GM21786 (cell line): ENCODE measurements at regions not wholly inside any gene's neighbourhood (a gene's known extent, or its start where the extent isn't known, plus 50 kb on each side); places are given as distances from the start of the nearest gene placed in this dataset.

Source experiments
- ATAC-seq: cut with Tn5 transposase; IDR thresholded peaks from one replicate; pipeline ENCODE4 v1.9.1; 2021; ENCODE audit not compliant: unreplicated experiment

DNA sequence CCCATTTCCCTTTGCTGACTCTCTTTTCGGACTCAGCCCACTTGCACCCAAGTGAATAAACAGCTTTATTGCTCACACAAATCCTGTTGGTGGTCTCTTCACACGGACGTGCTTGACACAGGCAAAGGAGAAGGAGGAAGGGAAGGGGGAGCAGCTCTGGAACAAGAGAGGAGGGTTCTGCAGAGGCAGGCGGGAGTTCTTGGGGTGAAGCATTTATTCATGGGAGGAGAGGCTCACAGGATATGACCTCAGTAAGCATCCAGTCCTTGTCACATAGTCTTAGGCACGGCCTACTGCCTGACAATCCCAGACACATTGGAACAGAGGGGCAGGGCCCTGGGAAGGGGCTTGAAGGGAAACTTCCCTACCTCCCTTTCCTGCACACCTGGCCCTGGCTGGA, 171.7 kb upstream of the HS6ST1 start:
- ATAC-seq = no peak

DNA sequence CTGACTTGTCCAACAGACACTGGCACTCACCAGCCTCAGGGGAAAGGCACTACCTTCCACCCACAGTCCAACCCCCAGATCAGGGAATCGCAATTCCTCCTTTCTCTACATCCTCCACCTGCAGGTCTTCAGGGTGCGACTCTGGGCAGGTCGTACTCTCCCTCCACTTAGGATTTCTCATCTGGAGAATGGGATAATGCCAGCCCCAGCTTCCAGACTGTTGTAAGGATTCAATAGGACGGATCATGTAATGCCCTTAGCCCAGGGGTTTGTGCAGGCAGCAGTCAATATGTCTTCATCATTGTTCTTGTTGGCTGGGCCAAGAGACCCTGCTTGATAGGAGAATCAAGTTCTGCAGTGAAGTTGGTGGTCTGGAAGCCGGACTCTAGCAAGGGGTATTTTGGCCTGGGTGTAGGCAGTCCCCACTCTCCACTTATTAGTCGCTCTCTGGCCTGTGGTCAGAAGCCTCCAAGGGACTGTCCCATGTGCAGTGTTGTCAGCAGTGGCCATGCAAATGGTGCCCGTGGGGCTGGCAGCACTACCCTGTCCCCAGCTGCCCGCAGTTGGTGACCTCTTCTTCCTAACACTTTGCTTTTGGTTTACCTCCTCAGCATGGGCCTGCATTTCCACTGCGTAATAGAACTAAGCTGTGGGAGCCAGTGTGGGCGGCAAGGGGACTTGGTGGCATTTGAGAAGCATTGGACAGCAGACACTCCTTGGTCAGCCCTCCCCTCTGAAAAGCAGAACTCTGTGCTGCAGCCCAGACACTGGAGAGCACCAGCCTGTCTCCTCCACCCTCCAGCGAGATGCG, 172.4 kb upstream of the HS6ST1 start:
- ATAC-seq = no peak

DNA sequence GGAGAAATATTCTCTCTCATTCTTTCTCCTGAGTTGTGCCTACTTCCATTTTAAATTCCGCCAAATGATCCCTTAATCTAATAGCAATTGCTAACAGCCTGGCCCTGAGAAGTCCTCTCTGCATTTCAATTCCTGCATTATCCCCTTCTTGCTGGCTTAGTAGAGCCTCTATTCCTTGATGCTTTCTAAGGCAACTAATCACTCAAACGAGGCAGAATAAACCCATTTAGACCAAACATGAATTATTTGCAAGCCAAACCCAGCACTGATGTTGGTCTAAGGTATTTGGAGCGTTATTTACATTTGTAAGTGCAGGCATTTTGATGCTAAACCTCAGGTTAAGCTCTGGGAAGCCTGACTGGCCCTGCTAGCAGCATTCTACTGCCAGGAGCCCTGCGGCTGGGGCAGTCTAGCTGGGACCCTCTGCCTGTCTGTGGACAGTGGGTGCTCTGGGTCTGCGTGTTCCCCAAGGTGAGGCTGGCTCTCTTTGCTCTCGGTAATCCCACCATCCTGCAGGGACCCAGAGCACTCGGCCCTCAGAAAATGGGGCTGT, 173.1 kb upstream of the HS6ST1 start:
- ATAC-seq = no peak

DNA sequence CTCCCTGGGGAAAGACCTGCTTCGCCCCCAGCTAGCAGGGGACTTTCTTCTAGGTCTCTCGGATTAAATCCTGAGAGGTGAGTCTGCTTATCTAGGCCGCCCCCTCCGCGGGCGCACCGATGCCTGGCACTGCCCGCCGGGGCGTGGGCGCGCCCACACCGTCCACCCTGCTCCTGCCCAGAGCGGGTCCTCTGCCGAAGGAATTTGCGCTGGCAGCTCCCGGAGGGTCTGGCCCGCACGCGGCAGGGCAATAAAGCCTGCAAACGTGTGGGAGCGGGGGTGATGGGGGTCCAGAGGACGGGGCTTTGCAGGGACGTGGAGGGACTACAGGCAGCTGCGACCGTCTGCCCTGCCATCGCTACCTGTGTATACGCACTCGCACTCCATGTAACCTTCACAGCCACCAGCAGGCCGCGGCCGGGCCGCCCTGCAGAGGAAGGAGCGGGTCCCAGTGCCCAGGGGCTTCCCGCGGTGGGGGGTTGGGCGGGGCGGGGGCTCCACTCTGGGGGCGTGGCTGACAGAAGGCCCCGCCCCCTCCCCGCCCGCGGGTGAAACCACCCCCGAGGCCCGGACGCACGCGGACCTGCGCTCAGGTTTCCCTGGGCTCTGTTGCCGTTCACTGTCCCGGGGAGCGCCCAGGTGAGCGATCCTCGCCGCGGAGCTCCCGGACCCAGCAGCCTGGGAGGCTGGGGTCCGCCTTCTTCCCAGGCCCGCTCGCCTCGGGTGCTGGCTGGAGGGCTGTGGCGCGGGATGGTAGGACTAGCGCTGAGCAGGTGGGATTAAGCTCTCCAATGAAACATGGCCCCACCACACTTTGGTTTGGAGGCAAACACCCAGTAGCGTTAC, 174.5 kb upstream of the HS6ST1 start:
- no peak for ATAC-seq

DNA sequence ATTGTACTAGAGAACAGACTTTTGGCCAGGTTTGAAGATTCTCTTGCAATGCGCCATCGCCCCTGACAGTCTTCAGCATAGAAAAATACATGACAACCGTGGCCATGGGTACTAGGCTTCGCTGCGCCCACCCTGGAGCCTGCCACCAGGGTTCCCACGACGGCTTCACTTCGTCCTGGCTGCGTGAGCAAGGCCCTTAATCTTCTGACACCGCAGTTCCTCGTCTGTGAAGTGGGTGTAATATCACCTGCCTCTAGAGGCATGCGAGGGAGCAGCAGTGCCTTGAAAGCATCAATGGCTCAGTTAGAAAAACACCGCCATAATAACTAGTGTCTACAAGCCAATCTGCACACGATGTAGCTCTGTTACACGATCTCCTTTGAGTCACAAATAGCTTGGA, 175.2 kb upstream of the HS6ST1 start:
- ATAC-seq = no peak

DNA sequence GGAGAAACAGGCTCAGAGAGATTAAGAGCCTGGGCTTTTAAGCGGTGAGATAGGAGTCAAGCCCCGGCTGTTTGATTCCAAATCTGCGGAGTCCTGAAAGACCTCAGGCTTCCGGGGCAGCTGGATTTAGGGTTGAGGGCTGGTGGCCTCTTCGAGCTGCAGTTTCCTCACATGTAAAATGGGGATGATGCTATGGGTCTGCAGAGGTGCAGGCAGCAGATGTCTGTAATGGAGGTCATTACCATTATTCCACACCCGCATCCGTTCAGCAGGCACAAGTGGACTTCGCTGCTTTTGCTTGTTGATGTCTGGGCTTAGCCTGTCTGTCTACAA, 175.6 kb upstream of the HS6ST1 start:
- no peak for ATAC-seq

DNA sequence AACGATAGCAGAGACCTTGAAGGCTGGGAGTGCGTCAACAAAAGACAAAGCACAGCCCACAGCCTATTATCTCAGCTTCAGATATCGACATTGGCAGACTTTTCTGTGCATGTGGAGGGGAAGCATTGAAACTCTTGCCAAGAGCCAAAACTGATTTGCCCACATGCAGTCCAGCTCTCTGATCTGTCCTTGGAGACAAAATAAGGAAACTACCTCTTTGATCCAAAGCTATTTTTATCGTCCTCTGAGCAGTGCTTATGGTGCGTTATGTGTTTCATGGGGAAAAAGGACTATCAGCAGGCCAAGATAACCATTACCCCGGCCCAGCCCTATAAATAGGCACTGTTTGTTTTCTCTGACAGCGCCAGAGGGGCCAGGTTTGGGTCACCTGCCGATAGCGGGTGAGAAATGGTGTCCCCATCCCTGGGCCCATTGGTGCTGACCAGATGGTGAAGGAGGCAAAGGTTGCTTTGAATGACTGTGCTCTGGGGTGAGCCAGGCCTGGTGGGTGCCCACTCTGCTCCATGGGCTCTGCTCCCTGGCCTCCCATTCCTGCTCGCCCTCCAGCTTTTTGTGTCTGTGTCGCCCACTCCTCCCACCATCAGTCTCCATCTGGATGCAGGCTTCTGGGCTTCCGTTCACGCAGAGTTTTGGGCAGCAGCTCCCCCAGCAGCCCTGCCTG, 176.1 kb upstream of the HS6ST1 start:
- no peak for ATAC-seq

DNA sequence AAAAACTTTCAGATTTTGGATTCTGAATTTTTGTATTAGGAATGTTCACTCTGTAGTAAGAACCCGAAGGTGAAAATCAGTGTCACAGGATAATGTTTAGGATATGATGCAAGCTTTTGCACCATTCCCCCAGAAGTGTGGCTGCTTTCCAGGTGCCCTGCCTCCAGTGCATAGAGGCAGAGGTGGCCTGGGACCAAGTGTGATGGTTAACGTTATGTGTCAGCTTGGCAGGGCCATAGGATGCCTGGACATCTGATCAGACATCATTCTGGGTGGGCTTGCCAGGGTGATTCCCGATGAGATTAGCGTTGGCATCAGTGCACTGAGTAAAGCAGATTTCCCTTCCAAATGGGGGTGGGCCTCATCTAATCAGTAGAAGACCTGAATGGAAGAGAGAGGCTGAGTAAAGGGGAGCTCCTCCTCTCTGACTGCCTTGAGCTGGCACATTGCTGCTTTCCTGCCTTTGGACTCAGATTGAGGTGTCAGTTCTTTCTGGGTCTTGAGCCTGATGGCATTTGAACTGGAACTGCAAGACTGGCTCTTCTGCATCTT, 177.4 kb upstream of the HS6ST1 start:
- no peak for ATAC-seq

DNA sequence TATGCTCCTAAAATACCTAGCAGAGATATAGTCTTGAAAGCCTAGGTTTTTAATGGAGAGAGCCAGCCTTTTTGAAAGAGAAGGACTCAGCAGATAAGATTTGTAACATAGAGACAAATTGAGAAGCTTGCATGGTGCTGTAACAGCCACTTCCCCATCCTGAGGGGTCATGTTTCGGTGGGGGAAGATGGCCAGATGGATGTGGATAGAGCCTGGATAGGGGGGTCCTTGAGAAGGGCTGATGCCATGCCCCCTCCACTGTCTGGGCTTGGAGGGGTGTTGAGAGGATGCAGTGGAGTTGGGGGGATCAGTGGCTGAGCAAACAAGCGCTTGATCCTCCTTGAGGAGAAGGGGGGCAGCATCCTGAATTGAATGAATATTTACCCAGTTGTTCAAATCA, 178.0 kb upstream of the HS6ST1 start:
- ATAC-seq = no peak

DNA sequence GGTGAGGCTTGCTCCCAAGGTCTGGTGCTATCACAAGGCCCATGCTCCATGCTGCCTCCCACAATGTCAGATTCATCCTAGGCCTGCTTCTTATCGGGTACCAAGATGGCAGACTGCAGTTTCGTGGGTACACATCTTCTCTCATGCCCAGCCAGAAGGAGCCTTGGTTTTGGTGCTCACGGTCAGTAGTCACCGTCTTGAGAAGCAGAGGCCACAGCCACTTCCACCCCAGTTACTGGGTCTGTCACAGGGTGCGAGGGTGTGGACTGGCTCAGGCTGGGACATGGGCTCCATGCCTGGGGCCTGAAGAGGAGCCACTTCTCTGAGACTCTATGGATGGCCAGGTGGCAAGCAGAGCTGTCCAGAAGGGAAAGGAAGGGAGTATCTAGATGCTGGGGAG, 178.8 kb upstream of the HS6ST1 start:
- no peak for ATAC-seq

DNA sequence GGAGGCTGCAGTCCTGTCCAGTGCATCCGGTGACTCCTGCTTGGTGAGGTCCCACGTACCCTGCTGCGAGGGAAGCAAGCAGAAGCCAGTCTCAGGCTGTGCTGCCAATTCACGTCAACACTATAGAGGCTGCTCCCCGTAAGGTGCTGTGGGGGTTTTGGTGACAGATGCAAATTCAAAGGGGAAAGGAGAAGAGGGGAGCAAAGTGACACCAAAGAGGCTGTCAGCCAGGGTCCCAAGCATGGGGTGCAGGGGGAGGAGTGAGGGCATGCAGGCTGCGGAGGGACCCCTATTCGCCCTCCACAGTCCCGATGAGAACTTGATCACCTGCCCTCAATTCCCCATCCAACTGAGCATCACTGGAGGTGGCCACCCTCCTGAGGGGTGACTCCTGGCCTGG, 179.4 kb upstream of the HS6ST1 start:
- no peak for ATAC-seq

DNA sequence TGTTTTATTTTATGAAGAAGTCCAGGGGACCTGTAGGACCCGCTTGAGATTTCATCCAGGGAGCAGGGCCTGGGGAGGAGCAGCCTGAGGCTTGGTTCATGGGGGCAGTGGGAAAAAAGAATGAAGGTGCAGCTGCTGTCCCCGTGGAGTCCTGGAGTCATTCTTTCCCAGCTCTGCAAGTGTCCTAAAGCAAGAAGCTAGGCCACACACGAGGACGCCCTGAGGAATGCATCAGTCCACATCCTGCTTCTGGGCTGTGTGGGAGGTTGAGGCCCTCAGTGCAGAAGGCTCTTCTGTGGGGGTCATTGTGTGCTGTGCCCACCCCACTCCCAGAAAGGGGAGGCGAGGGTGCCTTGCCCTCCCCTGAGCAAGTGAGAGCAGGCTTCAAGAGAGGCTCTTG, 179.9 kb upstream of the HS6ST1 start:
- no peak for ATAC-seq

DNA sequence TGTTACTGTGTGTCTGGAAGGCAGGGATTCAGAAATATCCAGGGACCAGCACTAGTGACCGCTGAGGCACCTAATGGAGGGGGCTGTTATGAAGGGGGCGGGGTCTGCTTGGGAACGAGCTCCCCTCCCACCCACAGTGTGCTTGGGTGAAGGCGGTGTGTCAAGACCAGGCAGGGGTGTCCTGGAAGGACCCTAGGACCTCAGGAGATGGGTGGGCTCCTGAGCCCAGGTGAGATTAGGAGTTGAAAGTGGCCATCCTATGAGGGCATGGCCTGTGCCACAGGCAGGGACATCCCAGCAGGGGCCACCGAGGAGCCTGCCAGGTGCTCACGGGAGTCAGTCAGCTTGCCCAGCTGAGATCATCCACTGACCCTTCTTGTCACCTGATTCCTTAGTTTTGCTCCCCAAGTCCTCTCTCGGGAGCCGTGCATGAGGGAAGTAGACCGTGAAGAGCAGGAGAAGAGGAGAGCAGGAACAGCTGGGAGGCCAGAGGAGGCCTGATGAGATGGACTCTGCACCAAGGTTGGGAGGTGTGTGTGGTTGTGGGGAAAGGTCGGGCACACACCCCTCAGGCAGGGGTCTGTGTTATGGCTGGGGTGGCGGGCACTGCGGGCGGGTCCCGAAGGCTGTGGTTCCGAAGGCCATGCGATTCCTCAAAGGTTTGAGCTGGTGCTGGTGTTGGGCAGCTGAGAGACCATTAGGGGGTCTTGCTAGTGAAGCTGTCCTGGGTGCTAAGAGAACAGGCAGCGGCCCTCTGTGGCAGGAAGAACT, 180.9 kb upstream of the HS6ST1 start:
- ATAC-seq = no peak

DNA sequence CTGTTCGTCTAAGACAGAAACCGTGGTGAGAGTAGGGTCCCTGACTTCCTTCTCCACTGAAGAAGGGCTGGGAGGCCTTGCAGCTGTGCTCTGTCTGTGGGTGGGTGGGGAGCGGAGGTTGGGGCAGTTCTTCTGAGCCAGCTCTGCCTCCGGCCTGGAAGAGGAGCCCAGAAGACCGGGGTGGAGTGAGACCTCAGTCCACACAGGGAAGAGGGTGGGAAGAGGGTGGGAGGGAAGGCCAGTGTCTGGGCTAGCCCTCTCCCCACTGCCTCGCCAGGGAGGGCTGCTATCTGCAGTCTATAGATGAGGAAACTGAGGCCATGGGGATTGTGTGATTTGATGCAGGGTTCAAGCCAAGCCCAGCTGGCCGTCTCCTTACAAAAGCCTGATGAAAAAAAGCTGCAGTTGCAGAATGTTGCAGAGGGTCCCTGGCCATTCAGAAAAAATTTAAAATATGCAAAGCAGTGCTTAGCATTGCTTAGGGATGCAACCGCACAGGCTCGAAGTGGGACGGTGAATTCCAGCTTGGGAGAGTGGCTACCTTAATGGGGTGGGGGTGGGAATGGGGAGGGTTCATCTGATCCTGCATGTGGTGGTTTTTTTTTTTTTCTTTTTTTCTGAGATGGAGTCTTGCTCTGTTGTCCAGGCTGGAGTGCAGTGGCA, 181.6 kb upstream of the HS6ST1 start:
- no peak for ATAC-seq

DNA sequence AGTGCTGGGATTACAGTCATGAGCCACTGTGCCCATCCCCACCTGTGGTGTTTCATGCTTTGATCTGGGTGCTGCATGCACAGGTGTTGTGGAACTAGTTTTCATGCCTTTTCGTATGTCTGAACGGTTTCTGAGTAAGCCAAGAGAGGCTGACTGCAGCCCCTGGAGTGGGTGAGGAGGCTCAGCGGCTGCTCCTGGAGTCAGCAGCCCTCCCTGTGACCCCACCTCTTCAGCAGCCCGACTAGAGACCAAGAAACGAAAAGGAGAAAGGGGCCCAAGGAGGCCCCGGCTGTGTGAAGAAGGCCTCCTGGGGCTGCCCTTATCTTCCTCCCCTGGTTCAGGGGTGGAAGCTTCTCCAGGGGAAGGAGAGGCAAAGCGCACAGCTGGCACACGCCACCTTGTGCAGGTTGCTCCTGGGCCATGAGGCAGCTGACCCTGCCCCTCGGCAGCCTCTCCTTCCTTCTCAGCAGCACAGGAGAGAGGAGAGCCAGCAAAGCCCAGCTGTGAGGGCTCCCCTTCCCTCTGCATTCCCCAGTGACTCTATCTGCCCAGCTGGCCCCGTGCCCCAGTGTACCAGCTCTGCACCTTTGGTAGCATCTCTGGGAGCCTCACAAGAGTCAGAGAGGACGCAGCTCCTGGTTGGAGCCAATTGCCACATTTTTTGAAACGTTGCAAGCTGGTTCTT, 182.5 kb upstream of the HS6ST1 start:
- no peak for ATAC-seq

DNA sequence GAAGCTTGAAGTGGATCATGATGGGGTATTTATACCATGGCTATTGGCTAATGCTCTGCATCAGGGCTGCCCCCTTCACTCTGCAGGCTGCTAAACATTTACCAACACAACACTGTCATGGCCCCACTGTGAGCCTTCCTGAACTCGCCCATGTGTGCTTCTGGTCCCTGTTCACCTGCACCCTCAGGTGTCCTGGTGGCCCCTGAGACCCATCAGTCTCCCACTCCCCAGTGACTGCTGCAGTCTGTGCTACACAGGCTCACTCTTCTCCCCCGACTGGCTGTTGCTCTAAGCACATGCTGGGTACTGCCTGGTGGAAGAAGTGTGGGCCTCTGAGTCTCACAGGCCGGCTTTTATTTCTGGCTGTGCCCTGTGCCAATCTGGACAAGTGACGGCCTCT, 183.0 kb upstream of the HS6ST1 start:
- ATAC-seq = no peak

DNA sequence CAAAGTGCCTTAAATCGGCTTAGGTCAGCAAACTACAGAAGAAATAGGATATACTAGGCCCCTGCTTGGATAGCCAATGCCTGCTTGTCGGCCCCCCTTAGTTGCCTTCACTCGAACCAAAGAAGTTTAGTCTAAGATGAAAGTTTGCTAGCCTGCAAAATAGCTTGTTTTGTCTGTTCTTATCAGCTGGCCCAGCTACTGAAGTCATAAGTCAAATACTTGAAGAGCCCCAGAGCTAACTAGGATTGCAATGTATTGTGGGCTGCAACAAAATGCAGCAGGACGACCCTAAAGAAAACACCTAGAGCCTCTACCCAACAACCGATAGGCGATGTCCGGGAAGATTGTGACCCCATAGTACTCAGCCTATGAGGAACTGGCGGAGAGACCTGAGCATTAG, 183.5 kb upstream of the HS6ST1 start:
- ATAC-seq = no peak

DNA sequence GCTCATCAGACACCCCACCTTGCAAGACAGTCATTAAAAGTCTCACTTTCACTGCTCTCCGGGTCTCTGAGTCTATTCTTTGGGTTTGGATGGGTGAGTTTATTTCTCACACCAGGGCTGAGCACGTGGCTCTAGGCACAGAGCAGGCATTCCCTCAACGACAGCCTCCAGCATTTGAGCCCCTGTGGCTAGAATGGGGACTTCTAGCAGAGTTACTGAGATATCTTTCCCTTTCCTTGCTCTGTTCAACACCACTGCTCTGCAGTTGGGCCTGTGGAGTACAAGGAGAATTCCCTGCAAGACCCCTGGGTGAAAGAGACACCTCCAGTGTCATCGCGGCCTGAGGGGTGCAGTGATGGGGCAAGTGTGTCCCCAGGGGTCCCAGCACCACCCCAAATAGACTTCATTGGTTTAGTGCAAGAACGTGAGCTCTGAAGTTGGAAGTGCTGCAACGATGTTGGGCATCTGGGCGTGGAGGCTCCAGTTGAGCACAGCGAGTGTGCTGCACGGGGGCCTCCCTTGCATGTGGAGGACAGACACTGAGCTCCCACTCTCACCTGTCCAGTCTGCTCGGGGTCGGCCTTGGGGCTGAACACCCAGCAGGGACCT, 184.1 kb upstream of the HS6ST1 start:
- no peak for ATAC-seq
